NCI-H82 (cell line): ENCODE measurements at regions not wholly inside any gene's neighbourhood (a gene's known extent, or its start where the extent isn't known, plus 50 kb on each side); places are given as distances from the start of the nearest gene placed in this dataset.
A peak's percentile ranks its signal among the peaks of the same experiment; 100 is the strongest.

ENCODE experiments used
- DNase-seq: peaks from one replicate; lab custom pipeline; 2025; lab: John Stamatoyannopoulos, UW

DNA sequence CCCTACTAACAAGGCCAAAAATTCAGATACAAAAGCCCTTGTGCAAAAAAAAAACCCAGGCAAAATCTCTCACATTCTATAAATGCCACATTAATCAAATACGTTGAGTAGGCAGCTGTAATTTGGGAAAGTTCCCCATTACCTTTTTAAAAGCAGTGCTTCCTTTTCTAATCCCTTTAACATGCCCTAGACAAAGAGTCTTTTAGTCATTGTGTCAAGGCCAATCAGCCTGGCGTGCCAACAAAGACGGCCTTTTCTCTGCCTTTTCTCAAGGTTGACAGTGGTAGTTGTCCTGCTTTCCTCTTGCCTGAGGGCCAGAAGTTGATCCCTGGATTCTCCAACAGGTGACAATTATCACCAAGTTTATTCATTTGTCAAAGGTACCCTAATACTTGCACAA lies 62.5 kb upstream of the METAP2 start:
- DNase-seq, result no peak

- peak; percentile 14 for DNase-seq
These were observed 61.3 kb upstream of the METAP2 start for GRCh38 chr12:95412482-95413311.

DNA sequence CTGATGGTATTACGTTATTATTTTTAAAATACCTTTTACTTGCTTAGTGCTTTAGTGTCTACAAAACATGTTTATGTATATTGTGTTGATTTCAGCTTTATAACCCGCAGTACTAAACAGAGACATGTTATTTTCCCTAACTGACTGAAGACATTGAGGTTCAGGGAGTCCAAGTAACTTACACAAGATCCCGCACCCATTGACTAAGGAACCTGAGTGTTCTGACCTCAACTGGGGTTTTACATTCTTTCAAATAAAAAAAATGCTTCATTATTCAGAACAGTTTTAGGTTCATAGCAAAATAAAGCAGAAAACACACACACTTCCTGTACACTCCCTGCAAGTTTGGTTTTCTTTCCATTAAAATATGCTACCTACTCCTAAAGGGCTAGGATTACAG lies 60.4 kb upstream of the METAP2 start:
- DNase-seq, result no peak

DNA sequence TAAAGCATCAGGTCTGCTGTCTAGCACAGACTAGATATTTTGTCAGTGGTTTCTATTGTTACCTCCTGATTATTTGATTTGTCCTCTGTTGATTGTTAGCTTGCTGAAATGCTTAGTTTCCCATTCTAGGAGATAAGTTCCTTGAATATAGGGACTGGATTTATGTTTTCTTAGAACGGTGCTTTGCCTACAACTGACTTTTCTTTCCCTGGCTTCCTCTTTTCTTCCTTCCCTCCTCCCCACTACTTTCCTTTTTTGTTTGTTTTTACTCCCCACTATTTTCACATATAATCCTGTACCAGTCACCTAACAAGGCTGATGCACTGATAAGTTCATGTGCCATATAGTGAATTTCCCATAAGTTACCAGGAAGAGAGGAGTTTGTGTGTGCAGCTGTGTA lies 58.5 kb upstream of the METAP2 start:
- no peak for DNase-seq

- DNase-seq, result peak; percentile 92
These were observed 57.8 kb upstream of the METAP2 start for GRCh38 chr12:95416111-95416636.

DNA sequence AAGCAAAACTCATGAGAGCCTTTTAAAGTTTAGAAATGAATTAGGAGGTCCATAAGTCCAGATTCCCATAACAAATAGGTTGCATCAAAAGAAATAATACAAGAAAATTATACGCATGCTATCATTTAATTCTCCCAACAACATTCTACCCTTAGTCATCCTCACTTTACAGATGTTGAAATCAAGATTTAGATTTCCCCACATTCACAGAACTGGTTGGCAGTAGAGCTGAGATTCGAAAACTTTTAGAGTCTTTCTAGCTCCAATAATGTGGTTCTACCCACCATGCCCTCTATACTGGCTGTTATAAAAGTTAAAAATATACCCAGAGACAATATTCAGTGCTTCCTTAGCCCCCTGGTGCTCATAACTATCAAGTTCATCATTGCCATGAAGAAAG lies 56.6 kb upstream of the METAP2 start:
- no peak for DNase-seq

- no peak for DNase-seq
These were observed 55.8 kb upstream of the METAP2 start for GRCh38 chr12:95418142-95418541.
